Ovary (tissue), 3 donors: ENCODE measurements at regions not wholly inside any gene's neighbourhood (a gene's known extent, or its start where the extent isn't known, plus 50 kb on each side); places are given as distances from the start of the nearest gene placed in this dataset.

Source experiments
- EP300 ChIP-seq: sonication (generic); formaldehyde crosslinking; IDR thresholded peaks from one replicate; pipeline ENCODE4 v1.6.1; 2017; ENCODE audit warnings: antibody characterized with exemption
- POLR2A ChIP-seq: fragments of 450-650 bp; IDR thresholded peaks from one replicate; pipeline ENCODE4 v1.6.1; 2017; ENCODE audit warnings: antibody characterized with exemption, mild to moderate bottlenecking, moderate library complexity
- TF ChIP-seq, protein P1 (sequence below), 3 donors: fragments of 450-650 bp in 2 of 3; fragments of 200-600 bp in 1 of 3; IDR thresholded peaks; one replicate each; pipeline versions ENCODE4 v1.5.1 to v1.8.0; 2016 to 2022; ENCODE audit warnings: antibody characterized with exemption in 3 of 3, mild to moderate bottlenecking in 1 of 3
- donor health status: DM: no; HTN: no; CAD: no.

DNA sequence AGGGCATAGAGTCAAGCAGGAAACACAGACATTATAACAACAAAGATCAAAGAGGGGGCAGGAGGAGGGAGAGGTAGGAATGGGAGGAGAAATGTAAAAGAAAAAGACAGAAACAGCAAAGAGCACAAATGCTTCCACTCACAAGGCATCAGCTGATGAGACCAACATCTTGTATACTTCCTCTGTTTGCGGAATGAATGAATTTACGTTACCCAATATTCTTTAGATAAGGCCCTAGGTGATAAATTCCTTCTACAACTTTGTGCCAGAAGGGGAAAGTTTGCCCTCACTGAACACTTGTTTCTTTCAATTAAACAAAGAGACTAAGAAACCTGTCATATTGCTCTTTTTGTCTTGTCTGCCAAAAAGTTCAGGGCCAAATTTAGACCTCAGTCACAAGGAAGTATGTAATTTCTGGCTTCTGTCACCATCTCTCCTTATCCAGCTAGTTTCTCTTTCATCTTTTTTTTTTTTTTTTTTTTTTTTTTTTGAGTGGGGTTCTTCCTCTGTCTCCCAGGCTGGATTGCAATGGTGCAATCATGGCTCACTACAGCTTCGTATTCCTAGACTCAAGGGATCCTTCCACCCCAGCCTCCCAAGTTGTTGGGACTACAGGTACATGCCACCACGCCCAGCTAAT lies 116.4 kb upstream of the NANOS1 start:
- TF ChIP-seq, protein P1, sequence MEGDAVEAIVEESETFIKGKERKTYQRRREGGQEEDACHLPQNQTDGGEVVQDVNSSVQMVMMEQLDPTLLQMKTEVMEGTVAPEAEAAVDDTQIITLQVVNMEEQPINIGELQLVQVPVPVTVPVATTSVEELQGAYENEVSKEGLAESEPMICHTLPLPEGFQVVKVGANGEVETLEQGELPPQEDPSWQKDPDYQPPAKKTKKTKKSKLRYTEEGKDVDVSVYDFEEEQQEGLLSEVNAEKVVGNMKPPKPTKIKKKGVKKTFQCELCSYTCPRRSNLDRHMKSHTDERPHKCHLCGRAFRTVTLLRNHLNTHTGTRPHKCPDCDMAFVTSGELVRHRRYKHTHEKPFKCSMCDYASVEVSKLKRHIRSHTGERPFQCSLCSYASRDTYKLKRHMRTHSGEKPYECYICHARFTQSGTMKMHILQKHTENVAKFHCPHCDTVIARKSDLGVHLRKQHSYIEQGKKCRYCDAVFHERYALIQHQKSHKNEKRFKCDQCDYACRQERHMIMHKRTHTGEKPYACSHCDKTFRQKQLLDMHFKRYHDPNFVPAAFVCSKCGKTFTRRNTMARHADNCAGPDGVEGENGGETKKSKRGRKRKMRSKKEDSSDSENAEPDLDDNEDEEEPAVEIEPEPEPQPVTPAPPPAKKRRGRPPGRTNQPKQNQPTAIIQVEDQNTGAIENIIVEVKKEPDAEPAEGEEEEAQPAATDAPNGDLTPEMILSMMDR (IDR thresholded peaks at IDR 0.05): no peak
- TF ChIP-seq POLR2A: no peak
- TF ChIP-seq EP300: no peak
